HCT116 (cell line): ENCODE measurements at regions not wholly inside any gene's neighbourhood (a gene's known extent, or its start where the extent isn't known, plus 50 kb on each side); places are given as distances from the start of the nearest gene placed in this dataset.

ENCODE experiments used
- ATAC-seq: fragments of 200-7000 bp; cut with Tn5 transposase; 2 replicates; pipeline ENCODE4 v1.9.1; 2020; ENCODE audit warnings: mild to moderate bottlenecking, moderate library complexity
- BruUV-seq: library from RNA; stranded (reverse); fragments of 400-500 nt; replicated peaks from 2 replicates; lab custom pipeline; 2021; lab: Mats Ljungman, UMichigan
- CTCF ChIA-PET: fragments of 300-600 bp; sonication (Branson Sonifier 250); formaldehyde crosslinking; loops from one replicate; lab custom pipeline; 2021; ENCODE audit warnings: antibody characterized with exemption; lab: Charles Lee
- POLR2A ChIA-PET: fragments of 300-600, 350-600 bp; sonication (Branson Sonifier 250); formaldehyde crosslinking; loops from one replicate; lab custom pipeline; 2021; ENCODE audit warnings: antibody characterized with exemption; lab: Charles Lee
- RAD21 ChIA-PET, 2 experiments: fragments of 300-600 bp; sonication (Branson Sonifier 250); formaldehyde crosslinking; loops; one replicate each; lab custom pipeline; 2023; ENCODE audit warnings: low total read pairs in 2 of 2; ENCODE audit not compliant: uncharacterized antibody in 2 of 2, unreplicated experiment in 2 of 2, low non-redundant PET in 1 of 2; lab: Charles Lee
- DNase-seq: peaks from one replicate; pipeline ENCODE4 v3.0.0-alpha.2; 2010; ENCODE audit warnings: low read depth, low spot score
- H2AFZ ChIP-seq: fragments of 200-600 bp; shearing (Covaris generic), sonication (generic); 2 replicates; pipeline ENCODE4 v1.6.1; 2017; ENCODE audit warnings: low read depth, mixed run types, mixed read lengths, antibody characterized with exemption, low read length; ENCODE audit not compliant: poor library complexity, severe bottlenecking
- H3K27ac ChIP-seq: 2 replicates; pipeline ENCODE4 v1.5.1; 2012; ENCODE audit warnings: low read depth, low read length
- H3K27me3 ChIP-seq: fragments of 200-600 bp; sonication (generic); 2 replicates; pipeline ENCODE4 v1.6.1; 2016; ENCODE audit warnings: mixed run types, low read length, mixed read lengths; ENCODE audit not compliant: insufficient read depth
- H3K36me3 ChIP-seq, 2 experiments: fragments of 200-500 bp in 1 of 2; fragments of 200-600 bp in 1 of 2; sonication (Bioruptor generic) in 1 of 2; sonication (generic) in 1 of 2; 2 replicates each; pipeline versions ENCODE4 v1.5.1 to v1.6.1; 2014 to 2016; ENCODE audit warnings: low read length in 2 of 2, inconsistent platforms in 1 of 2, mixed read lengths in 1 of 2, mixed run types in 1 of 2; ENCODE audit not compliant: insufficient read depth in 2 of 2, control insufficient read depth in 1 of 2
- H3K4me1 ChIP-seq, 2 experiments: fragments of 200-600 bp in 1 of 2; sonication (generic) in 1 of 2; 2 replicates each; pipeline versions ENCODE4 v1.5.1 to v1.6.1; 2012 to 2017; ENCODE audit warnings: low read length in 2 of 2, inconsistent platforms in 1 of 2, mild to moderate bottlenecking in 1 of 2, mixed read lengths in 1 of 2, mixed run types in 1 of 2, moderate library complexity in 1 of 2; ENCODE audit not compliant: insufficient read depth in 2 of 2, control insufficient read depth in 1 of 2
- H3K4me2 ChIP-seq: fragments of 200-600 bp; sonication (generic); 2 replicates; pipeline ENCODE4 v1.6.1; 2017; ENCODE audit warnings: mixed run types, low read length, mixed read lengths
- H3K4me3 ChIP-seq, 2 experiments: fragments of 200-600 bp in 1 of 2; sonication (generic) in 1 of 2; replicated peaks in 1 of 2; 2 replicates each; pipeline ENCODE4 v1.5.1; 2011 to 2016; ENCODE audit warnings: low read length in 2 of 2, control low read depth in 1 of 2, low read depth in 1 of 2, mild to moderate bottlenecking in 1 of 2, mixed read lengths in 1 of 2, mixed run types in 1 of 2
- H3K79me2 ChIP-seq: fragments of 200-600 bp; sonication (generic); 2 replicates; pipeline ENCODE4 v1.6.1; 2017; ENCODE audit warnings: mild to moderate bottlenecking, mixed run types, low read length, moderate library complexity, mixed read lengths; ENCODE audit not compliant: insufficient read depth
- H3K9ac ChIP-seq: fragments of 200-600 bp; sonication (generic); 2 replicates; pipeline ENCODE4 v1.6.1; 2016; ENCODE audit warnings: low read length, mixed read lengths
- H3K9me2 ChIP-seq: fragments of 200-600 bp; sonication (generic), shearing (Covaris generic); 2 replicates; pipeline ENCODE4 v1.6.1; 2017; ENCODE audit warnings: mixed run types, mild to moderate bottlenecking, moderate library complexity; ENCODE audit not compliant: insufficient read depth
- H3K9me3 ChIP-seq, 2 experiments: fragments of 200-500 bp in 1 of 2; fragments of 200-600 bp in 1 of 2; sonication (Bioruptor generic) in 1 of 2; sonication (generic) in 1 of 2; 2 replicates each; pipeline ENCODE4 v1.6.1; 2014 to 2017; ENCODE audit warnings: low read length in 2 of 2, mixed read lengths in 2 of 2, inconsistent platforms in 1 of 2, low read depth in 1 of 2, mild to moderate bottlenecking in 1 of 2, mixed run types in 1 of 2, moderate library complexity in 1 of 2; ENCODE audit not compliant: control insufficient read depth in 1 of 2, insufficient read depth in 1 of 2
- H4K20me1 ChIP-seq: fragments of 200-600 bp; sonication (generic), shearing (Covaris generic); 2 replicates; pipeline ENCODE4 v1.6.1; 2017; ENCODE audit warnings: mixed run types, mild to moderate bottlenecking, moderate library complexity; ENCODE audit not compliant: insufficient read depth
- JUND ChIP-seq: IDR thresholded peaks from 2 replicates; pipeline ENCODE4 v1.6.1; 2012
- YY1 ChIP-seq: IDR thresholded peaks from 2 replicates; pipeline ENCODE4 v1.6.1; 2011; ENCODE audit warnings: low read length, low read depth, moderate library complexity, mild to moderate bottlenecking; ENCODE audit not compliant: insufficient replicate concordance; ENCODE audit errors: extremely low read depth
- intact Hi-C: fragments of 100-400 bp; cut with micrococcal nuclease; formaldehyde crosslinking; loops from 2 replicates; pipeline ENCODE4 v1.10.0; 2022
- TF ChIP-seq, protein P1 (sequence below): IDR thresholded peaks from 2 replicates; pipeline ENCODE4 v1.6.1; 2011; ENCODE audit warnings: mild to moderate bottlenecking, low read length, moderate library complexity; ENCODE audit not compliant: insufficient replicate concordance; ENCODE audit errors: extremely low read depth

DNA sequence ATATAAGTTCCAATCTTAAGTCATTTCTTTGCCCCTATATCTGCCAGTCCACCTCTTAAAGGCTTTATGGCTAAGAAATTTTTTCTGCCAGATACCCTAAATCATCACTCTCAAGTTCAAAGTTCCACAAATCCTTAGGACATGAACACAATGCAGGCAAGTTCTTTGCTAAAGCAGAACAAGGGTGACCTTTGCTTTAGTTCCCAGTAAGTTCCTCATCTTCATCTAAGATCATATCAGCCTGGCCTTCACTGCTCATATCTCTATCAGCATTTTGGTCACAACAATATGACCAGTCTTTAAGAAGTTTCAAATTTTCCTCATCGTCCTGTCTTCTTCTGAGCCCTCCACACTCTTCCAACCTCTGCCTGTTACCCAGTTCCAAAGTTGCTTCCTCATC, 402.2 kb upstream of the RUNX1 start (continued):
- TF ChIP-seq, protein P1, sequence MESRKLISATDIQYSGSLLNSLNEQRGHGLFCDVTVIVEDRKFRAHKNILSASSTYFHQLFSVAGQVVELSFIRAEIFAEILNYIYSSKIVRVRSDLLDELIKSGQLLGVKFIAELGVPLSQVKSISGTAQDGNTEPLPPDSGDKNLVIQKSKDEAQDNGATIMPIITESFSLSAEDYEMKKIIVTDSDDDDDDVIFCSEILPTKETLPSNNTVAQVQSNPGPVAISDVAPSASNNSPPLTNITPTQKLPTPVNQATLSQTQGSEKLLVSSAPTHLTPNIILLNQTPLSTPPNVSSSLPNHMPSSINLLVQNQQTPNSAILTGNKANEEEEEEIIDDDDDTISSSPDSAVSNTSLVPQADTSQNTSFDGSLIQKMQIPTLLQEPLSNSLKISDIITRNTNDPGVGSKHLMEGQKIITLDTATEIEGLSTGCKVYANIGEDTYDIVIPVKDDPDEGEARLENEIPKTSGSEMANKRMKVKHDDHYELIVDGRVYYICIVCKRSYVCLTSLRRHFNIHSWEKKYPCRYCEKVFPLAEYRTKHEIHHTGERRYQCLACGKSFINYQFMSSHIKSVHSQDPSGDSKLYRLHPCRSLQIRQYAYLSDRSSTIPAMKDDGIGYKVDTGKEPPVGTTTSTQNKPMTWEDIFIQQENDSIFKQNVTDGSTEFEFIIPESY, result no peak

DNA sequence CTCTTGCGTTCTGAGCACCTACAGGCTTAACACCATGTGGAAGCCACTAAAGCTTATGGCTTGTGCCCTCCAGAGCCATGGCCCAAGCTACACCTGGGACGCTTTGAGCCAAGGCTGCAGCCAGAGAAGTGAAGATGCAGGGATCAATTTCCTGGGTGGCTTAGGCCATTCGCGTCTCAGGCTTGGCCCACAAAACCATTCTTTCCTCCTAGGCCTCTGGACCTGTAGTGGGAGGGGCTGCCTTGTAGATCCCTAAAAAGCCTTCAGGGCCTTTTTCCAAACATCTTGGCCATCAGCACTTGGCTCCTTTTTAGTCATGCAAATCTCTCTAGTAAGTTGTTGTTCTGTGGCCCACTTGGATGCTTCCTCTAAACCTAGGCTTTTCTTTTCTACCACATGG, 401.7 kb upstream of the RUNX1 start:
- POLR2A ChIA-PET, result no interaction called here

DNA sequence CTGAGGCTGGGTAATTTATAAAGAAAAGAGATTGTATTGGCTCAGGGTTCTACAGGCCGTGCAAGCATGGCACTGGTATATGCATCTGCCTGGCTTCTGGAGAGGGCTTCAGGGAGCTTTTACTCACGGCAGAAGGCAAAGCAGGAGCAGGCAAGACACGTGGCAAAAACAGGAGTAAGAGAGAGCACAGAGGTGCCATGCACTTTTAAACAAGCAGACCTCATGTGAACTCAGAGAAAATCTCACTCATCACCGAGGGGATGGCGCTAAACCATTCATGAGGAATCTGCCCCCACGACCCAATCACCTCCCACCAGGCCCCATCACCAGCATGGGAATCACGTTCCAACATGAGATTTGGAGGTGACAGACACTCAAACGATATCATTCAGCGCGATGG, 400.7 kb upstream of the RUNX1 start:
- Histone ChIP-seq H3K79me2 (no peaks in the 10 kb centered on the region), H3K9me2 (no peaks in the 10 kb centered on the region), H4K20me1 (no peaks in the 10 kb centered on the region), H3K4me3 (no peak overlapping the region), H3K4me1 (no peaks in the 10 kb centered on the region), H3K9me3 (peaks cover 0 to 11% of the 10 kb centered on the region in 2 experiments; a peak in 2 of 4 replicates), H3K4me2 (no peak overlapping the region), H3K9ac (no peak overlapping the region), H3K27ac (no peak overlapping the region), H2AFZ (no peak overlapping the region), H3K36me3 (no peaks in the 10 kb centered on the region; a peak in 1 of 4 replicates), H3K27me3 (no peaks in the 10 kb centered on the region)
- DNase-seq, result no peak
- intact Hi-C loops, result no loop called here
- no TSS peak for BruUV-seq
- ChIA-PET RAD21 (no interaction called here), POLR2A (no interaction called here), CTCF (no interaction called here)
- ATAC-seq, result no peak
- TF ChIP-seq, protein P1, result no peak
- TF ChIP-seq JUND, result no peak

More for the DNA sequence above, 401.7 kb upstream of the RUNX1 start:
- ATAC-seq, result no peak
- H3K27me3 ChIP-seq, result no peaks in the 10 kb centered on the region
- ChIA-PET RAD21 (no interaction called here), CTCF (no interaction called here)
- no peak for TF ChIP-seq YY1
- intact Hi-C loops, result no loop called here
- H3K27ac ChIP-seq, result no peak overlapping the region
- no peak overlapping the region for H3K4me2 ChIP-seq
- no peaks in the 10 kb centered on the region for H4K20me1 ChIP-seq
- H3K36me3 ChIP-seq, result no peaks in the 10 kb centered on the region; a peak in 1 of 4 replicates
- no peak overlapping the region for H3K9ac ChIP-seq
- H3K9me2 ChIP-seq, result no peaks in the 10 kb centered on the region
- no peaks in the 10 kb centered on the region for H3K79me2 ChIP-seq
- H3K4me3 ChIP-seq, result no peak overlapping the region
- H3K4me1 ChIP-seq, result no peaks in the 10 kb centered on the region
- H3K9me3 ChIP-seq, result peaks cover 0 to 11% of the 10 kb centered on the region in 2 experiments; a peak in 2 of 4 replicates
- no peak for DNase-seq
- no TSS peak for BruUV-seq
- no peak overlapping the region for H2AFZ ChIP-seq
